HepG2 (cell line): ENCODE measurements at regions not wholly inside any gene's neighbourhood (a gene's known extent, or its start where the extent isn't known, plus 50 kb on each side); places are given as distances from the start of the nearest gene placed in this dataset.

ENCODE experiments used
- ATAC-seq: fragments of 200-7000 bp; cut with Tn5 transposase; 3 replicates; pipeline ENCODE4 v1.9.1; 2020; ENCODE audit warnings: mild to moderate bottlenecking, moderate library complexity
- BruUV-seq: library from RNA; stranded (reverse); fragments of 400-500 nt; replicated peaks from 2 replicates; lab custom pipeline; 2021; lab: Mats Ljungman, UMichigan
- CTCF ChIA-PET: fragments of 300-600 bp; formaldehyde crosslinking; extraction: SDS; loops from one replicate; lab custom pipeline; 2021; ENCODE audit warnings: low total read pairs, inconsistent platforms, low intra/inter-chr PET ratio; lab: Yijun Ruan, JAX
- POLR2A ChIA-PET: fragments of 350-600 bp; sonication (Branson Sonifier 250); formaldehyde crosslinking; loops from one replicate; lab custom pipeline; 2020; ENCODE audit warnings: antibody characterized with exemption, inconsistent platforms; lab: Yijun Ruan, JAX
- DNase-seq: peaks from one replicate; pipeline ENCODE4 v3.0.0-alpha.2; 2015; ENCODE audit warnings: low spot score
- FAIRE-seq: peaks from 3 replicates; lab custom pipeline; 2011; peaks lifted over from hg19 to GRCh38; lab: Jason Lieb, UNC
- H2AFZ ChIP-seq: one replicate; pipeline ENCODE4 v1.6.1; 2011; ENCODE audit warnings: low read length, inconsistent platforms
- H3K27ac ChIP-seq: fragments of 300-600 bp; 3 replicates; pipeline ENCODE4 v1.8.0; 2011; ENCODE audit warnings: mixed run types, mild to moderate bottlenecking, mixed read lengths, low read length, inconsistent platforms; ENCODE audit not compliant: insufficient read depth; ENCODE audit errors: extremely low read length
- H3K27me3 ChIP-seq, 2 experiments: fragments of 200-600 bp in 1 of 2; 2 replicates in 1 of 2; 3 replicates in 1 of 2; pipeline versions ENCODE4 v1.6.0 to v1.8.0; 2011; ENCODE audit warnings: low read length in 2 of 2, mild to moderate bottlenecking in 2 of 2, moderate library complexity in 2 of 2, inconsistent platforms in 1 of 2; ENCODE audit not compliant: insufficient read depth in 2 of 2, control insufficient read depth in 1 of 2
- H3K36me3 ChIP-seq, 2 experiments: fragments of 200-600 bp in 1 of 2; replicated peaks in 1 of 2; 2 replicates in 1 of 2; 3 replicates in 1 of 2; pipeline versions ENCODE4 v1.5.1 to v1.8.0; 2011; ENCODE audit warnings: low read length in 2 of 2, inconsistent platforms in 1 of 2; ENCODE audit not compliant: insufficient read depth in 2 of 2, control insufficient read depth in 1 of 2
- H3K4me1 ChIP-seq: 2 replicates; pipeline ENCODE4 v1.5.1; 2012; ENCODE audit warnings: low read length, inconsistent platforms; ENCODE audit not compliant: insufficient read depth
- H3K4me2 ChIP-seq: 2 replicates; pipeline ENCODE4 v1.6.0; 2011; ENCODE audit warnings: low read depth, low read length, inconsistent platforms
- H3K4me3 ChIP-seq, 3 experiments: fragments of 200-600 bp in 1 of 3; sonication (generic), shearing (Covaris generic) in 1 of 3; replicated peaks in 1 of 3; 2 replicates each; pipeline ENCODE4 v1.5.1; 2011 to 2016; ENCODE audit warnings: low read length in 3 of 3, inconsistent platforms in 2 of 3, low read depth in 2 of 3, mild to moderate bottlenecking in 2 of 3, control low read depth in 1 of 3, mixed read lengths in 1 of 3; ENCODE audit not compliant: insufficient read depth in 1 of 3
- H3K79me2 ChIP-seq: one replicate; pipeline ENCODE4 v1.6.1; 2011; ENCODE audit warnings: low read length, inconsistent platforms; ENCODE audit not compliant: insufficient read depth
- H3K9ac ChIP-seq: 2 replicates; pipeline ENCODE4 v1.6.0; 2011; ENCODE audit warnings: mild to moderate bottlenecking, low read depth, low read length, inconsistent platforms; ENCODE audit not compliant: insufficient read depth
- H3K9me3 ChIP-seq: 2 replicates; pipeline ENCODE4 v1.5.1; 2012; ENCODE audit warnings: mild to moderate bottlenecking, low read length
- H4K20me1 ChIP-seq: 2 replicates; pipeline ENCODE4 v1.6.0; 2011; ENCODE audit warnings: inconsistent platforms, mild to moderate bottlenecking, low read length, moderate library complexity; ENCODE audit not compliant: insufficient read depth
- KDM5B ChIP-seq: sonication (generic); formaldehyde crosslinking; IDR thresholded peaks from 2 replicates; pipeline ENCODE4 v1.4.0; 2020; ENCODE audit warnings: missing genetic modification reagents, mild to moderate bottlenecking, borderline replicate concordance
- MEIS2 ChIP-seq: sonication (generic); formaldehyde crosslinking; IDR thresholded peaks from 2 replicates; pipeline ENCODE4 v1.9.0; 2021; ENCODE audit warnings: mild to moderate bottlenecking, missing genetic modification reagents
- MIXL1 ChIP-seq: IDR thresholded peaks from 2 replicates; pipeline ENCODE4 v1.6.1; 2016
- NR2F2 ChIP-seq: IDR thresholded peaks from 2 replicates; pipeline ENCODE4 v1.6.1; 2012; ENCODE audit warnings: low read depth, inconsistent platforms, borderline replicate concordance
- PHF20 ChIP-seq: sonication (generic); formaldehyde crosslinking; IDR thresholded peaks from 2 replicates; pipeline ENCODE4 v1.5.0; 2020; ENCODE audit warnings: mild to moderate bottlenecking, missing genetic modification reagents
- POLR2AphosphoS2 ChIP-seq: IDR thresholded peaks from 2 replicates; pipeline ENCODE4 v1.6.1; 2011; ENCODE audit warnings: low read depth, low read length, improper control_type of control experiment
- RARA ChIP-seq: IDR thresholded peaks from 2 replicates; pipeline ENCODE4 v1.6.1; 2016; ENCODE audit warnings: missing genetic modification reagents, missing compliant biosample characterization
- SNAPC2 ChIP-seq: sonication (generic); formaldehyde crosslinking; IDR thresholded peaks from 2 replicates; pipeline ENCODE4 v1.8.1; 2022; ENCODE audit warnings: mild to moderate bottlenecking, missing genetic modification reagents
- TAF1 ChIP-seq: sonication (generic); formaldehyde crosslinking; IDR thresholded peaks from 2 replicates; pipeline ENCODE4 v1.4.0; 2020; ENCODE audit warnings: missing genetic modification reagents
- TAF15 ChIP-seq: fragments of 200-400 bp; formaldehyde crosslinking; IDR thresholded peaks from one replicate; pipeline ENCODE4 v1.6.1; 2018; ENCODE audit warnings: mild to moderate bottlenecking, low read depth, low read length; ENCODE audit not compliant: poor library complexity, severe bottlenecking
- THYN1 ChIP-seq: sonication (generic); formaldehyde crosslinking; IDR thresholded peaks from 2 replicates; pipeline ENCODE4 v1.8.1; 2023; ENCODE audit warnings: low read depth, mild to moderate bottlenecking, moderate library complexity, missing genetic modification reagents, borderline replicate concordance
- ZFP41 ChIP-seq: sonication (generic); formaldehyde crosslinking; IDR thresholded peaks from 2 replicates; pipeline ENCODE4 v1.4.0; 2020; ENCODE audit warnings: mild to moderate bottlenecking, missing genetic modification reagents, borderline replicate concordance
- ZNF207 ChIP-seq: fragments of 450-650 bp; IDR thresholded peaks from 2 replicates; pipeline ENCODE4 v1.6.1; 2016; ENCODE audit warnings: antibody characterized with exemption, borderline replicate concordance
- ZNF230 ChIP-seq: sonication (generic); formaldehyde crosslinking; IDR thresholded peaks from 2 replicates; pipeline ENCODE4 v1.4.0; 2020; ENCODE audit warnings: mild to moderate bottlenecking, missing genetic modification reagents
- ZNF264 ChIP-seq: sonication (generic); formaldehyde crosslinking; IDR thresholded peaks from 2 replicates; pipeline ENCODE4 v1.4.0; 2020; ENCODE audit warnings: missing genetic modification reagents
- ZNF816 ChIP-seq: sonication (generic); formaldehyde crosslinking; IDR thresholded peaks from 2 replicates; pipeline ENCODE4 v1.8.0; 2022; ENCODE audit warnings: missing genetic modification reagents, mild to moderate bottlenecking, borderline replicate concordance
- WGBS: methylation state at CpG from one replicate; pipeline ENCODE4 v1.1.6; 2017; ENCODE audit warnings: low lambda C conversion rate; 5-methylcytosine and 5-hydroxymethylcytosine counted together
- in situ Hi-C: cut with HindIII; loops from 2 replicates; pipeline ENCODE4 v1.10.0; 2017; ENCODE audit warnings: low pct_unique_long_range_greater_than_20kb; ENCODE audit not compliant: extremely low pct_ligation_motif_present
- intact Hi-C: fragments of 100-400 bp; cut with micrococcal nuclease; formaldehyde crosslinking; loops from one replicate; pipeline ENCODE4 v1.10.0; 2022; ENCODE audit not compliant: unreplicated experiment
- TF ChIP-seq, protein P1 (sequence below): sonication (generic); formaldehyde crosslinking; conservative IDR thresholded peaks from 2 replicates; pipeline ENCODE4 v1.4.0; 2020; ENCODE audit warnings: missing genetic modification reagents
- TF ChIP-seq, protein P2 (sequence below): sonication (generic); formaldehyde crosslinking; IDR thresholded peaks from 2 replicates; pipeline ENCODE4 v1.4.0; 2020; ENCODE audit warnings: mild to moderate bottlenecking, missing genetic modification reagents

DNA sequence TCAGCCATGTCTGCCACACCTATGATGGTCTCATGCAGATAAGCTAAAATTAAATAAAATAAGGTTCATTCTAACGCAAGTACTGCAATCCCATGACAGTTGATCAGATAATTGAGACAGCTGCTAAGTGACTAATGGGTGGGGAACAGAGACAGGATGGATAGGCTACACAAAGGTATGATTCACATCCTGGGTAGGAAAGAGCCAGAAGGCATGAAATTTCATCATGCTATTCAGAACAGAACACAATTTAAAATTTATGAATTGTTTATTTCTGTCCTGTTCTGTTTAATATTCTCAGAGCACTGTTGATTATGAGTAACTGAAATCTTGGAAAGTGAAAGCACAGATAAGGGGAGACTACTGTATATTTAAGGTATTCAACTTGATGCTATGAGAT lies 381.8 kb upstream of the SORCS1 start (continued):
- TF ChIP-seq SNAPC2 (CRISPR knock-in tag) = no peak
- TF ChIP-seq ZNF264 (CRISPR knock-in tag) = no peak
- no peak for TF ChIP-seq MIXL1
- no peak for TF ChIP-seq TAF15
- TF ChIP-seq THYN1 (CRISPR knock-in tag) = no peak
- TF ChIP-seq NR2F2 = no peak
- TF ChIP-seq, protein P1, sequence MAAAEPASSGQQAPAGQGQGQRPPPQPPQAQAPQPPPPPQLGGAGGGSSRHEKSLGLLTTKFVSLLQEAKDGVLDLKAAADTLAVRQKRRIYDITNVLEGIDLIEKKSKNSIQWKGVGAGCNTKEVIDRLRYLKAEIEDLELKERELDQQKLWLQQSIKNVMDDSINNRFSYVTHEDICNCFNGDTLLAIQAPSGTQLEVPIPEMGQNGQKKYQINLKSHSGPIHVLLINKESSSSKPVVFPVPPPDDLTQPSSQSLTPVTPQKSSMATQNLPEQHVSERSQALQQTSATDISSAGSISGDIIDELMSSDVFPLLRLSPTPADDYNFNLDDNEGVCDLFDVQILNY (CRISPR knock-in tag) = no peak
- TF ChIP-seq TAF1 (CRISPR knock-in tag) = no peak
- TF ChIP-seq KDM5B = no peak
- TF ChIP-seq PHF20 (CRISPR knock-in tag) = no peak

DNA sequence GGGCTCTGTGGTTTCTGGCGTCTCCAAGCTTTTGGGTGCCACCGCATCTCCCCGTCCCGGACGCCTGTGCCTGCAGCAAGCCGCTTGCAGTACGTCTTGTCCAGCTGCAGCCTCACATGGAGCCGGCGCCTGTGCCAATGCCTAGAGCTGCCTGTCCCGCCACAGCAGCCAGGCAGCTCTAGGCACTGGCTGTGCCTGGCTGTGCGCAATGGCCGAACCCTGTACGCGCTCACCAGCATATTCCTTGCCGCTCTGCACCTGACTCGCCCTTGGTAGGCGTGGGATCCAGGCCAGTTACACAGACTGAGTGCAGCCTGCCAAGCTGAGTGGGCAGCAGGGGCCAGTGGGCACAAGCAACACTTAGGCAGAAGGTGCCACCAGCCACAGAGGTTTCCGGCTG lies 381.2 kb upstream of the SORCS1 start:
- no TSS peak for BruUV-seq
- Histone ChIP-seq H3K4me3 (no peak overlapping the region), H2AFZ (no peak overlapping the region)

More for the DNA sequence above, 381.2 kb upstream of the SORCS1 start:
- CTCF ChIA-PET = no interaction called here
- Histone ChIP-seq H3K79me2 (no peaks in the 10 kb centered on the region), H3K36me3 (no peaks in the 10 kb centered on the region), H3K9me3 (peaks cover 81% of the 10 kb centered on the region), H3K9ac (no peak overlapping the region), H3K4me1 (no peaks in the 10 kb centered on the region), H3K4me2 (no peak overlapping the region), H3K27ac (no peak overlapping the region), H4K20me1 (no peaks in the 10 kb centered on the region), H3K27me3 (no peaks in the 10 kb centered on the region)
- DNase-seq (no peak), ATAC-seq (no peak), FAIRE-seq (no peak)
- TF ChIP-seq POLR2AphosphoS2 (no peak), MEIS2 (no peak), ZFP41 (CRISPR knock-in tag) (no peak), RARA (CRISPR knock-in tag) (no peak), ZNF207 (no peak), ZNF816 (no peak), ZNF230 (CRISPR knock-in tag) (no peak)
- TF ChIP-seq, protein P2, sequence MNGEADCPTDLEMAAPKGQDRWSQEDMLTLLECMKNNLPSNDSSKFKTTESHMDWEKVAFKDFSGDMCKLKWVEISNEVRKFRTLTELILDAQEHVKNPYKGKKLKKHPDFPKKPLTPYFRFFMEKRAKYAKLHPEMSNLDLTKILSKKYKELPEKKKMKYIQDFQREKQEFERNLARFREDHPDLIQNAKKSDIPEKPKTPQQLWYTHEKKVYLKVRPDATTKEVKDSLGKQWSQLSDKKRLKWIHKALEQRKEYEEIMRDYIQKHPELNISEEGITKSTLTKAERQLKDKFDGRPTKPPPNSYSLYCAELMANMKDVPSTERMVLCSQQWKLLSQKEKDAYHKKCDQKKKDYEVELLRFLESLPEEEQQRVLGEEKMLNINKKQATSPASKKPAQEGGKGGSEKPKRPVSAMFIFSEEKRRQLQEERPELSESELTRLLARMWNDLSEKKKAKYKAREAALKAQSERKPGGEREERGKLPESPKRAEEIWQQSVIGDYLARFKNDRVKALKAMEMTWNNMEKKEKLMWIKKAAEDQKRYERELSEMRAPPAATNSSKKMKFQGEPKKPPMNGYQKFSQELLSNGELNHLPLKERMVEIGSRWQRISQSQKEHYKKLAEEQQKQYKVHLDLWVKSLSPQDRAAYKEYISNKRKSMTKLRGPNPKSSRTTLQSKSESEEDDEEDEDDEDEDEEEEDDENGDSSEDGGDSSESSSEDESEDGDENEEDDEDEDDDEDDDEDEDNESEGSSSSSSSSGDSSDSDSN (CRISPR knock-in tag) = no peak
- POLR2A ChIA-PET = no interaction called here
- WGBS = 63% methylated on average over 7 of the region's 18 CpGs
- in situ Hi-C loops = no loop called here
- intact Hi-C loops = no loop called here
